SHP77 (cell line): ENCODE measurements at regions not wholly inside any gene's neighbourhood (a gene's known extent, or its start where the extent isn't known, plus 50 kb on each side); places are given as distances from the start of the nearest gene placed in this dataset.

Experiments used
- DNase-seq, 2 experiments: peaks; one replicate each; lab custom pipeline; 2025; lab: John Stamatoyannopoulos, UW

DNA sequence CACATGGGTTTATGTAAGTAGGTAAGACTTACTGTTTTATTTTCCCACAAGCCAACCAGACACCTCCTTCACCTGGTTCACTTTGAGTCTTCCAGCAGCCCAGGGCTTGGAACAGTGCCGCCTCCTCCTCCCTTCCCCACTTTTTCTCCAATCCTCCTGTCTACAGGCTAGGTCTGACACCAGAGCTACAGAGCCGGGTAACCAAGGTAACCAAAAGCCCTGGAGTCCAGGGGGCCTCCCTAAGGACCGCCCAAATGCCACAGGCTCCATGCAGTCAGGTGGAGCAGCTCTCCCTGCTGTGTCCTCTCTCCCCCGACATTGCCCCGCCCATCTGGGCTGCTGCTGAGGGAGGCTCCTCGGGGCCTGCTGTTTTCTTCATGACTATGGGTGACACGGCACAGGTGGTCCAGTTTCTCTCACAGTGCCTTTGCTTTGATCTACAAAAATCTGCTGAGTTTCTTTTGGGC lies 138.0 kb upstream of the EFNA5 start:
- DNase-seq: no peak

DNA sequence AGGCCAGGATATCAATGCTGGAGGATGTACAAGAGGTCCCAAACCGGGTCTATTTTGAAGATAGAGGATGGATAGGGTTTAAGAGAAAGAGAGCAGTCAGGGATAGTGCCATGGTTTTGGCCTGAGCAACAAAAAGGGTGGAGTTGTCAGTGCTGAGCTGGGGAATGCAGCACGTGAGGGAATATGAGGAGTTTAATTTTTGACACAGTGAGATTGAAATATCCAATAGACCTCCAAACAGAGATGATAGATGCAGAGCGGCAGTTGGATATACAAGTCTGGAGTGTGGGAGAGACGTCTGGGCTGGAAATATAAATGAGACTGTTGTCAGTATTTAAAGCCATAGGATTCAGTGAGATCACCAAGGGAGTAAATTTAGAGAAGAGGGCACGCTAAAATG lies 136.7 kb upstream of the EFNA5 start:
- no peak for DNase-seq

DNA sequence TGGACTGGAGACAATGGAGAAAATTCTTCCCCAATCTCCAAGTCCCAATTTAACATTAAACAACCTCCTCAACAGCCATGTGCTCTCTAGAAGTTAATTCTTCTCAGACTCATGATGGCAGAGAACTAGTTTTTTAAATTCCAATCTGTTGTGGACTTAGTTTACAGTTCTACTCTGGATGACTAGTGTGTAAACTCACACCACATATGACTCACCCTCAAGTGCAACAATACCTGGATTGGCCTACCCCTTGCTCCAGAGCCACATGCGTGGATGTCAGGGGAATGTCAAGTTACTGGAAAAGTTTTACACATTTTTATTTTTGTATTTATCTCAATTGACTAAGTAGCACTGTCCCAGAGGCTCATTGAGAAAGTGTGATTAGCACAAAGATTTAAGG lies 136.0 kb upstream of the EFNA5 start:
- DNase-seq: no peak

DNA sequence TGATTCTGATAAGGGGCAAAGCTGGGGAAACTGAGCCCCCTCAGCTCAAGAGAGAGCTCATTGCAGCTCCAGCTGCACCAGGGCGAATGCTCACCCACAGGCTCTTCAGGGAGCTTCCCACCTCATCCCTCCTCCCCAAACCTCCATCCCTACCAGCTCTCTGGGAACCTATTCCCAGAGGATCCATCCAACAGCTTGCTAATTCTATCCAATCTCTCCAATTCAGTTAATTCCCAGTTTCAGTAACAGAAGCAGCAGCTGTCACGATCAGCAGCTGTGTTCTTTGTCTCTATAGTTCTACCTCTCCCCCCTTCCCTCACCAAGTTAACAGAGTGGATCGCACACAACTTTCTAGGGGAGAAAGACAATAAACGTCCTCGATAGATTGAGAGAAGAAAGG lies 135.5 kb upstream of the EFNA5 start:
- no peak for DNase-seq

DNA sequence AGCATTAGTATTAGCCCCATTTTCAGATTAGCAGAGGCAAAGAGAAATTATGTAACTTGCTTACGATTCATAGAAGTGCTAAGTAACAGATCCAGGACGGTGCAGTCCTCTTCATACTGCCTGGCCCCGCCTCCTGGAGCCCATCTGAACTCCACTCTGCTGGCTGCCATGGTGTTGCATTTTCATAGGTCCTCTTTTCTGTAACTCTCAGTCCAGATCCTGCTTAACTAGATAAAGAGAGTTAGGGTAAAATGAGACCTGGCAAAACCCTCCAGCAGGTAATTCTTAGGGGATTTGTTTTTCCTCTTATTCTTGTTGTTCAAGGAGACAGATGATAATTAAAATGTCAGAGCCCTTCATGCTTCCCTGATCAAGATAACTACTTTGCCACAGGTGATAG lies 135.1 kb upstream of the EFNA5 start:
- DNase-seq: no peak

DNA sequence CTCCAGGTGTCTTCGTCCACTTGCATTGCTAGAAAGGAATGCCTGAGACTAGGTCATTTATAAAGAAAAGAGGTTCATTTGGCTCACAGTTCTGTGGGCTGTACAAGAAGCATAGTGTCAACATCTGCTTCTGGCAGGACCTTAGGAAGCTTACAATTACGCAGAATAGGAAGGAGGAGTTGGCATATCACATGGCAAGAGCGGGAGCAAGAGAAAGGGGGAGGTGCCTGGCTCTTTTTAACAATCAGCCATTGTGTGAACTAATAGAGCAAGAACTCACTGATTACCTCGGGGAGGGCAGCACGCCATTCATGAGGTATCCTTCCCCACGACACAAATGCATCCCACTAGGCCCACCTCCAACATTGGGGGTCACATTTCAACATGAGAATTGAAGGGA lies 134.4 kb upstream of the EFNA5 start:
- no peak for DNase-seq

DNA sequence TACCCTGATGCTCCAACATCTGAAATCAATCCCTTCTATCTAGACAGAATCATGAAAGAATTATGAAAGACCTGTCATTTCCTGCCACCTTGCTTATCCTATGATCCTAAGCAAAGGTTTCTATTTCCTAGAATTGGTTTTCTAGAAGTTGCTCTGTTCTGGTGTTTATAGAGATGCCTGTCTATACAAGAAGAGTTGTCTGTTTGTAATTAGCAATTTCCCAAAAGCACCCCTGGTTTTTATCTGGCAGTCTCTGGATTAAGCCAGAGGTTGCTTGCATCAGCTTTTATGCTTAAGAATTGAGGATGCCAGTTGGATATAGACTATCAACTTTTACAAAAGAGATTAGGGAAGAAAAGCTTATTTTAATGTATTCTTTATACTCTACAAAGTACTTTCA lies 133.0 kb upstream of the EFNA5 start:
- no peak for DNase-seq

DNA sequence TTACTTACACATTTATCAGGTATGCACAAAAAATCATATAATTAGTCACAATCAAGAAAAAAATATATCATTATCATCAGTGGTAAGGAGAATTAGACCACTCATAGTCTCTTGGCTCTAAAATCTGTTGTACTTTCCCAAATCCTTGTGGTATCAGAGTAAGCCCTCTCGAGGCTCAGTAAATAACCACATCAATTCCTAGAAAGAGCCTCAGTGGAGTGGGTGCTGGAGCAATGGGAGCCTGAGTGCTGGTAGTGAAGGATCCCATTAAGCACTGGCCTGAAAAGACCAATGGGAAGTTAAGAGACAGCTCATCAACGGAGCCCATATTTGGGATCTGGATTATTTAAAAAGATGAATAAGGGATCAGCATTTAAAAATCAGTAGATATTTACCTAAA lies 130.3 kb upstream of the EFNA5 start:
- DNase-seq: no peak

DNA sequence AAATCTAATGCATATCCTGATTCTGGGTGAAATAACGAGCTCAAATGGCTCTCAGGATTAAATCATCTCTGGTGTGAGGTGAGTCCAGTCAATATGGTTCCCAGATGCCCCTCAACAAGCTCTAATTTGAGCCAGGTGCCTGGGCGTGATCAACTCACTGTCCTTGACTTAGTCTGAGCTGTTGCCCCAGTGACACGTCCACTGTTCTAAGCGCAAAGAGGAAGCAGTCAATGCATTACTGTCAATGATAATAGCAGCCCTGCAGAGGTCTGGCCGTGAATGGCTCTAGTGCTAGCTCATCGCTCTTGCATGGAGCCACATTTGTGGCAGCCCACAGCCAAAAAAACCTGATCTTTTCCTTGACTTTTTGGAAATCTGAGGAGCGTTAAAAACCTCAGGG lies 128.6 kb upstream of the EFNA5 start:
- no peak for DNase-seq

DNA sequence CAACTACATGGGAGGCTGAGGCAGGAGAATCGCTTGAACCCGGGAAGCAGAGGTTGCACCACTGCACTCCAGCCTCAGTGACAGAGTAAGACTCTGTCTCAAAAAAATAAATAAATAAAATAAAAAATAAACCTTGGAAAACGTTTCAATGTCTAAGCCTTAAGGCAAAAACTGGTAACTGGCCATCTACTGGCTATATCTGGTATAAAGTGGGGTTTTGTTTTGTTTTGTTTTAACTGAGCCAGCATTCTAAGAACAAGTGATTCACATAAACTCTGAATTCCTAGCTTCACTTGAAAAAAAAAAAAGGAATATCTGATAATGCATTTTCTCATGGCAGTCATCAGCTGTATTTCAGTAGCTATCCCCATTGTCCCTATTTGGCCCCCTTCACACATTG lies 126.1 kb upstream of the EFNA5 start:
- no peak for DNase-seq

DNA sequence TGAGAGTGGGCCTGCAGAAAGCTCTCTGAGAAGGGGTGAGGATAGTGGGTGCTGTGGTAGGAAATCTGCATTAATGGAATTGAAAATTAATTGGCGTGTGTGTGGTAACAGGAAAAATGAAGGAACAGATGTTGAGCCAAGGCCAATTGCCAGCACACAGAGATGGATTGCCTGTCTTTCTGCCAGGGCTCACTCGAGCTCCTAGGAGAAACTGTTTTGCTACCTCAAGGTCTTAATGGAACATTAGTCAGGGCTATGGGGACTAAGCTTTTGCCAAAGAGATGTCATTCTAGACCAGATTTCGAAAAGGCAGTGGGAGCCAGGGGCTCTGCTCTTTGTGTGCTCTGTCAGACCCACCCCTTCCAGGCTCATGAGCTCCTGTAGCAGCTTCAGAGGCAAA lies 124.0 kb upstream of the EFNA5 start:
- DNase-seq: no peak

DNA sequence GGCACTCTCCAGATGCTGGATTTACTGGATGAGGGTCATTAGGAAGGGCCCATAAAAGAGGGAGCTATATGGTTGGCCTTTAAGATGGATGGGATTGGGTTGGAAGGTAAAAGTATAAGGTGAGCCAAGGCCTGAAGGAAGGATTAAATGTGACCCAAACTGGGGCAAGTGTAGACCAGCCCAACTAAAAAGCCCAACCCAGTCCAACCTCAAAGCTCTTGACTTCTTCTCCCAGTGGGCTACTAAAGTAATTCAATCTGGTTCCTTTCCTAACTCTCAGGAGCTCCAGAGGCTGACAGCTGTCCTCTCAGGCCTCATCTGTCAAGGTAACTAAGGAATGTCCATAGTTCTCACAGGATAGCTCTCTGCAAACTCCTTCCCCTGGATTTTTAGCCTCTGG lies 122.2 kb upstream of the EFNA5 start:
- DNase-seq: no peak

DNA sequence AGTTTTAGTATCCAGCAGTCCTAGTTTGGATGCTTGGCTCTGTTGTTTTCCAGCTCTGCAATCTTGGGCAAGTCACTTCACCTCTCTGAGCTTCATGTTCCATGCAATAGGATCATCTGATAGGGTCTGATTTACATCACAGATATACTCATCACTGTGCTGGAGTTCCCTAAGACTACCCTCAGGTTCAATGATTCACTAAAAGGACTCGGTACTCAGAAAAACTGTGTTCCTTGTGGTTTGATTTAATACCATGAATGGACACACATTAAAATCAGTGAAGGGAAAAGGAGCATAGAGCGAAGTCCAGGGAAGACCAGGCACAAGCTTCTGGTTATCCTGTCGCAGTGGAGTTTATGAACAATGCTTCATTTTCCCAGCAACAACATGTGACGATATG lies 119.9 kb upstream of the EFNA5 start:
- DNase-seq: no peak

DNA sequence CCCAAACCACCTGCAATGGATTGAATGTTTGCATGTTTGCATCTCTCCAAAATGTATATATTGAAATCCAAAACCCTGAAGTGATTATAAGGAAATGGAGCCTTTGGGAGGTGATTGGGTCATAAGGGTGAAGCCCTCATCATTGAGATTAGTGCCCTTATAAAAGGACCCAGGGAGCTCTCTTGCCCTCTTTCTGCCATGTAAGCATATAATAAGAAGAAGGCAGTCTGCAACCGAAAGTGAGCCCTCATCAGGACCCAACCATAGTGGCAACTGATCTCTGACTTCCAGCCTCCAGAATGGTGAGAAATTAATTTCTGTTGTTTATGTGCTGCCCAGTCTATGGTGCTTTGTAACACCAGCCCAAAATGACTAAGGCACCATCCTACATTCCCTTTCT lies 115.7 kb upstream of the EFNA5 start:
- DNase-seq: no peak

DNA sequence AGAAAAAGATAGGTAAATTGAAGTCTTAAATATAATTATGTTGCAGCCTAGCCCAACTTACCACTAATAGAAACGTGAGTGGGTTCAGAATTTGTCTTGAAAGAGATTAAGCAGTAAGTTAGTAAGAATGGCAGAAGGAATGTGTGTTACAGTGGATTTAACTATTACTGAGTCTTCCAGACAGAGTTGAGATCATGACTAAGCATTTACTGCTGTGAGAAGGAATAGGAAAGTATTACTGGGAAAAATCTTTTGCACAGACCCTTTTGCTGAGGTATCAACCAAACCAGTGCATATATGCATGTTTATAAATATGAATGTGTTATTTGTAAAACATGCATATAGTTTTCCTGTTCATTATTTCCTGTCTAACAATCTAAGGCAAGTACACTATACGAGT lies 112.8 kb upstream of the EFNA5 start:
- no peak for DNase-seq

DNA sequence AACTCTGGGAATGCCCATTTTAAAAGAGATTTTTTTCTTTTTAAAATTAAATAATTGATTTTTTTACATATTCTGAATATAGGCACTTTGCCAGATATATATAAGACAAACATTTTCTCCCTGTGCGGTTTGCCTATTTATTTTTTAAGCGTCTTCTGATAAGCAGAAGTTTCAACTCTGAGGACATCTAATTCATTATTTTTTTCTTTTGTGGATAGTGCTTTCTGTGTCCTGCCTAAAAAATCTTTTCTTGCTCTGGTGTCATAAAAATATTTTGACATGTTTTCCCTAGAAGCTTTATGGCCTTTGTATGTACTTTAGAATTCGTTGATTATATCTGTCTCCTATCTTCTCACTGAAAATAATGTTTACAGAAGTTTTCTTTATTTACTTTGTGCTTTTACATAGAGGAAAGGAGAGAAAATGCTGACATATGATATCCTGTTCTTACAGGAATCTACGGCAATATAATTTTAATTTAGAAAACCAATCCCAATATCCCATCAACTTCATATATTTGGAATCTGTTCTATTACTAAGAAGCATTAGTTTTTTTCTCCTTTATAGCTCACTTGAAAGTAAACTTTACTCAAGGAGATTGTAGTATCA lies 111.9 kb upstream of the EFNA5 start:
- DNase-seq: no peak

DNA sequence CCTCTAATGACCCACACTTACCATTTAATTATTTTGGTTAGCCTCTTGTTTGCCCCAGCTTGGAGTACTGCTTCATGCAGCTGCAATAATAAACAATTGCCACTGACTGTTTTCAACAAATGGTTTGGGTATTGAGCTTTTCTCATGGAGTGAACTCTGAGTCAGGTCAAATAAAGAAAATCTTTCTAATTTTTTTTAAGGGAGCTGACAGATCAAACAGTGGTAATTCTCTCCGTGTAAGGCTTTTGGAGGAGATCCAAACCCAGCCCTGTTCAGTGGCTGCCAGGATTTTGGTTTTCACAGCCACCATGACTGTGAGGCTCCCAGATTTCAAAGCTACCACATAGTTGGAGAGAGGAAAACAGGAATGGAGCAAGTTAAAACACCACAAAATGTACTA lies 110.7 kb upstream of the EFNA5 start:
- no peak for DNase-seq

DNA sequence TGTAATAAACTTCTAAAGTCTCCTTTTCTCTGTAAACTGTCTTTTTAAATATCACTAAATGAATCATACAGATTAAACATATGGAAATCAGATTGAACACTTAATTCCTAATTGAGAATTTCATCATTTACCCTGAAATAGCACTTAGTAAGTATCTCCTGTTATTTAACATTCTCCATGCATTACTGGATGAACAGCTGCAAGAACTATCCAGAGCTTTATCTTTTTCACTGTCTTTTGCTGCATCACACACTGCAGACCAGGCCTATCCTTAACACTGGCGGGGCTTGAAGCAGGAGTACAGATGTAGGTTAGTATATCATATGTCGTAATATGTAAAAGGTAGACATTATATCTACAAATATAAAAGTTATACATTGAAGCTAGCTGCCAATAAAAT lies 108.7 kb upstream of the EFNA5 start:
- DNase-seq: no peak

DNA sequence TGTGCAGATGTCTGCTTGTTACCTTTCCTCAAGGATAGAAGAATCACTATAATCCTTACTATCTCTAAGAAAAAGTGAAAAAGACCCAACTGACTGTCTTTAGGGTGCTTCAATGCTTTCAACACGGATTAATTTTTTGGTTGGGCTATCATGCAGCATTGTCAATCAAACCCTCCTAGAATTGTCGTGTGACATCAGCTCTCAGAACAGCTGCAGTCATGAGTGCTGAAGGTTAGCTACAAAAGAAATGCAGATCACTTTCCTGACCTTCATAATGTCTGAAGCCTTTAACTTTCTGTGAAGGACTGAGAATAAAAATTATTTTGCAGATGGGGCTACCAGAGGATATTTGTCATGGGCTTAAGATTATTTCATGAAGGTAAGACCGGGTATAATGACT lies 107.9 kb upstream of the EFNA5 start:
- DNase-seq: no peak

DNA sequence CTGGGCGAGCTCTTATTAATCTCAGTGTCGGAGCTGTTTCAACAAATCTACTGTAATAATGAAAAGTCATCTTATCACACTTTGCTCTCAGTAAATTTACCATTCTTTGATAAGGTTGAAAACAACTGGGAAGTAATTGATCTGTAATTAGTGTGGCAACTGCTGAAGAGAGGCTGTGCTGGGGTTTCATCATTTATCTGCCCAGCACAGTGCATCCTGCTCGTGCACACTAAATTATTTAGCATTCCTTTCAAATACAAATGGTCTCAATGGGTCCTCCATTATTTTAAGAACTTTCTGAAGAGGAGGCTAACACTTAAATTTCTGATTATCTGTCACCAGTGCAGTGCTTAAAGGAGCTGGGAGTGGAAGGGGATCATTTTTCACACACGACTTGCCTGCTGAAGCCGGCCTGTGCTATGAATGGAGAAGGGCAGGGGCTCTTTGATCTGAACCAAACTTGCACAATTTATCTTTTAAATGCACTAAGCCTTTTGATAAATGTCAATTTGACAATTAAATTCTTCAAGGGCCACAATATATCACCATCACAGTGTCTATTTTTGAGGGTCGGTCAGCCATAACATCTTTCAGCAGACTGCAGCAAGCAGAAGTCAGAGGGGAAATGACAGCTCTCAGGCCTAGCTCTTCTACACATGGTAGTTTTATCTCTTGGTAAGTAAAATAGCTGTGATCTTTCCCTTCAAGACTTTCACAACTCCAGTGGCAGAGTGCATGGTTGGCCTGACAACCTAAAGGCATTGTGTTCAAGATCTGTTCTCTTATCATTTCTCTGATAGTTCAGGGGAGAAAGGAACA lies 106.4 kb upstream of the EFNA5 start:
- no peak for DNase-seq

DNA sequence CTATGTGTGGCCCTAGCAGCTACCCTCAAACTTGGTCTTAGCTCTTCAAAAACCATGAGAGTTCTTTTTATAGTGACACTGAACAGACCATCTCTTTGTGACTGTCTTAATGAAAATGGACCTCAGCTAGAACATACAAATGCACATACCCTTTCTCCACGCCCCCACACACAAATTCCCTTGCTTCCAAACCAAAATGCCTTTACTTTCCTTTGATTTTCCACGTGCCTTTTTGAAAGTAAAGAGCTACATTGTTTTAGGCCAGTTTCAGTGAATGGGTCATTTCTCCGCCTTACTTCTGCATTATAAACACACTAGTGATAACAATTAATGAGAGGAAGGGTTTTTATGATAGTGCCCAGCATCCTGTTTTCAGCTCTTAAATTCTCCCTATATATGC lies 105.8 kb upstream of the EFNA5 start:
- DNase-seq: no peak

DNA sequence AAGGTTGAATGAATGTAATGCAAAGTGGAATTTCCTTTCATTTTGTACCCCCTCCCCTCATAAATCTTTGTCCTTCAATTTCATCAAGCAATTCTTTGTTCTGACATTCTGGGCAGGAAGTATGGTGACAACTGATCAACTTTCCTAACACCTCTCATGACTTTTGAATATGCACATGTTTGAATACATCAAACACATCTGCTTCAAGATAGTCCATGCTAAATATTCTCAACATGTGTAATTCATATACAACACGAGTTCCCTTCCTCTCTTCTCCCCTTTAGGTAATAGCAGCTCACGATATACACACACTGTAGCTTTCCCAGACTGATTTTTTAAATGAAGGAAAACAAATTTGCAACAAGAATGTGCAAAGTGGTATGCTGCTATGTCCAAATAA lies 103.6 kb upstream of the EFNA5 start:
- DNase-seq: no peak

DNA sequence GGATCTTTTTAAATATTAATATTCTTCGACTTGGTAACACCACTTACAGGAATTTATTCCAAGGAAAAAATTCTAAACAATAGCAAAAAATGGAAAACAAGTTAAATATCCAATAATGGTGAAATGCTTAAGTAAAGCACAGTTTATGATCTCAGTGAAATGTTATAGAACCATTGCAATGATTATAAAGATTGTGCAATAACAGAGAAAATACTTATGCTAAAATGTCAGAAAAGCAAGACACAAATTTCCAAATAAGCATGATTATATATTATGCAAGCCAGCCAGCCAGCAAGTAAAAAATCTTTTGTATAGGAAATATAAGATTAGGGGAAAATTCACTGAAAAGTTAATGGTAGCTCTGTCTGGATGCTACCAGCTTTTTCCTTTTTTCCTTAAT lies 102.7 kb upstream of the EFNA5 start:
- no peak for DNase-seq
